ENCODE measurements at regions not wholly inside any gene's neighbourhood (a gene's known extent, or its start where the extent isn't known, plus 50 kb on each side); places are given as distances from the start of the nearest gene placed in this dataset.

- Histone ChIP-seq H3K4me1 (no peaks in the 10 kb centered on the region), H3K27me3 (no peaks in the 10 kb centered on the region), H3K27ac (no peak overlapping the region), H3K4me3 (no peak overlapping the region), H3K9me3 (no peaks in the 10 kb centered on the region), H3K36me3 (no peaks in the 10 kb centered on the region)
- intact Hi-C loops (cut with DNase I; ENCODE audit: low total_unique reads) = no loop called here
- no peak for DNase-seq (ENCODE audit: low spot score in 2 of 2)
- TF ChIP-seq POLR2A (IDR thresholded peaks at IDR 0.05) = no peak
- TF ChIP-seq, protein P1, sequence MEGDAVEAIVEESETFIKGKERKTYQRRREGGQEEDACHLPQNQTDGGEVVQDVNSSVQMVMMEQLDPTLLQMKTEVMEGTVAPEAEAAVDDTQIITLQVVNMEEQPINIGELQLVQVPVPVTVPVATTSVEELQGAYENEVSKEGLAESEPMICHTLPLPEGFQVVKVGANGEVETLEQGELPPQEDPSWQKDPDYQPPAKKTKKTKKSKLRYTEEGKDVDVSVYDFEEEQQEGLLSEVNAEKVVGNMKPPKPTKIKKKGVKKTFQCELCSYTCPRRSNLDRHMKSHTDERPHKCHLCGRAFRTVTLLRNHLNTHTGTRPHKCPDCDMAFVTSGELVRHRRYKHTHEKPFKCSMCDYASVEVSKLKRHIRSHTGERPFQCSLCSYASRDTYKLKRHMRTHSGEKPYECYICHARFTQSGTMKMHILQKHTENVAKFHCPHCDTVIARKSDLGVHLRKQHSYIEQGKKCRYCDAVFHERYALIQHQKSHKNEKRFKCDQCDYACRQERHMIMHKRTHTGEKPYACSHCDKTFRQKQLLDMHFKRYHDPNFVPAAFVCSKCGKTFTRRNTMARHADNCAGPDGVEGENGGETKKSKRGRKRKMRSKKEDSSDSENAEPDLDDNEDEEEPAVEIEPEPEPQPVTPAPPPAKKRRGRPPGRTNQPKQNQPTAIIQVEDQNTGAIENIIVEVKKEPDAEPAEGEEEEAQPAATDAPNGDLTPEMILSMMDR (IDR thresholded peaks at IDR 0.05) = no peak
- TF ChIP-seq POLR2AphosphoS5 (IDR thresholded peaks at IDR 0.05) = no peak
Measured at GRCh38 chr9:82129708-82130107, 141.1 kb downstream of the SPATA31D1 start.

DNA sequence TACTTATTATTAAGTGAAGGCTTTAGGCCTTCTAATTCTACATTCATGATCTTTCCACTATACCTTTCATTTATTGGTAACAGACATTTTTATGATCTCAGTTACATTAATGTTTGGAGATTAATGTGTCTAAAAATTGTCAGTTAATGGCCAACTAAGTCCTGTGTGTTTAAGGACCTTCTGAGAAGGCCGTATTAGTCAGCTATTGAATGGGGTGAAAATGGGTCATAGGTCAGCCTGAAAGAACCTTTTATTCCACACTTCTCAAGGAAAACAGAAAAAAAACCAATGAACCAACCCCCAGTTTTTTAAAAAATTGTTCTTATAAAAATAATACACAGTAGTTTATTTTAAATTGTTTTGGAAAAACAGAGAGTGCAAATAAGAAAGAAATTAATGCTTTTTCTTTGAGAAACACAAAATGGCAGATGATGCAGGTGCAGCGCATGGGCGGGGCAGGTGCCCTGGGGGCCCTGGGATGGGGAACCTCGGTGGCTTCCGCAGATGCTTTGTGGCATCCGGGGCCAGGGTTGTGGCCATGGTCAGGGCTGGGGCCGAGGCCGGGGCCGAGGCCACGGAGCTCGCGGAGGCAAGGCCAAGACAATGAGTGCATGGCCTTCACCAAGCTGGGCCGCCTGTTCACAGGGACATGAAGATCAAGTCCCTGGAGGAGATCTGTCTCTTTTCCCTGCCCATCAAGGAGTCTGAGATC lies 141.9 kb downstream of the SPATA31D1 start:
- H3K27ac ChIP-seq = no peak overlapping the region
- no peaks in the 10 kb centered on the region for H3K27me3 ChIP-seq
- no peaks in the 10 kb centered on the region for H3K36me3 ChIP-seq
- DNase-seq (ENCODE audit: low spot score in 2 of 2) = no peak
- no peaks in the 10 kb centered on the region for H3K9me3 ChIP-seq
- no peaks in the 10 kb centered on the region for H3K4me1 ChIP-seq
- H3K4me3 ChIP-seq = no peak overlapping the region
- intact Hi-C loops (cut with DNase I; ENCODE audit: low total_unique reads) = no loop called here
- no peak for TF ChIP-seq POLR2A (IDR thresholded peaks at IDR 0.05)
- TF ChIP-seq, protein P1 (IDR thresholded peaks at IDR 0.05) = no peak

DNA sequence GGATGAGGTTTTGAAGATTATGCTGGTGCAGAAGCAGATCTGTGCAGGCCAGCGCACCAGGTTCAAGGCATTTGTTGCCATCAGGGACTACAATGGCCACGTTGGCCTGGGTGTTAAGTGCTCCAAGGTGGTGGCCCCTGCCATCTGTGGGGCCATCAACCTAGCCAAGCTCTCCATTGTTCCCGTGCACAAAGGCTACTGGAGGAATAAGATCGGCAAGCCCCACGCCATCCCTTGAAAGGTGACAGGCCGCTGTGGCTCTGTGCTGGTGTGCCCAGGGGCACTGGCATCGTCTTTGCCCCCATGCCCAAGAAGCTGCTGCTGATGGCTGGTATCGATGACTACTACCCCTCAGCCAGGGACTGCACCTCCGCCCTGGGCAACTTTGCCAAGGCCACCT lies 142.5 kb downstream of the SPATA31D1 start:
- no peaks in the 10 kb centered on the region for H3K36me3 ChIP-seq
- no peak overlapping the region for H3K27ac ChIP-seq
- TF ChIP-seq POLR2A (IDR thresholded peaks at IDR 0.05) (no peak), POLR2AphosphoS5 (IDR thresholded peaks at IDR 0.05) (no peak)
- TF ChIP-seq, protein P1 (IDR thresholded peaks at IDR 0.05) = no peak
- no peaks in the 10 kb centered on the region for H3K4me1 ChIP-seq
- DNase-seq (ENCODE audit: low spot score in 2 of 2) = no peak
- no peak overlapping the region for H3K4me3 ChIP-seq
- no peaks in the 10 kb centered on the region for H3K27me3 ChIP-seq
- intact Hi-C loops (cut with DNase I; ENCODE audit: low total_unique reads) = no loop called here
- H3K9me3 ChIP-seq = no peaks in the 10 kb centered on the region

GRCh38 chr9:82132024-82132423 lies 143.5 kb downstream of the SPATA31D1 start:
- Histone ChIP-seq H3K9me3 (no peaks in the 10 kb centered on the region), H3K27ac (no peak overlapping the region), H3K4me3 (no peak overlapping the region), H3K4me1 (no peaks in the 10 kb centered on the region), H3K27me3 (no peaks in the 10 kb centered on the region), H3K36me3 (no peaks in the 10 kb centered on the region)
- TF ChIP-seq POLR2A (IDR thresholded peaks at IDR 0.05) (no peak), POLR2AphosphoS5 (IDR thresholded peaks at IDR 0.05) (no peak)
- TF ChIP-seq, protein P1 (IDR thresholded peaks at IDR 0.05) = no peak
- intact Hi-C loops (cut with DNase I; ENCODE audit: low total_unique reads) = no loop called here
- DNase-seq (ENCODE audit: low spot score in 2 of 2) = no peak

GRCh38 chr9:82134010-82134409 lies 145.4 kb downstream of the SPATA31D1 start:
- intact Hi-C loops (cut with DNase I; ENCODE audit: low total_unique reads) = no loop called here
- Histone ChIP-seq H3K36me3 (no peaks in the 10 kb centered on the region), H3K4me1 (no peaks in the 10 kb centered on the region), H3K9me3 (no peaks in the 10 kb centered on the region), H3K4me3 (no peak overlapping the region), H3K27ac (no peak overlapping the region), H3K27me3 (no peaks in the 10 kb centered on the region)
- no peak for TF ChIP-seq POLR2A (IDR thresholded peaks at IDR 0.05)
- TF ChIP-seq, protein P1 (IDR thresholded peaks at IDR 0.05) = no peak
- no peak for TF ChIP-seq POLR2AphosphoS5 (IDR thresholded peaks at IDR 0.05)
- no peak for DNase-seq (ENCODE audit: low spot score in 2 of 2)

Measured in breast epithelium (tissue), 4 donors.